GM21528 (cell line): ENCODE measurements at regions not wholly inside any gene's neighbourhood (a gene's known extent, or its start where the extent isn't known, plus 50 kb on each side); places are given as distances from the start of the nearest gene placed in this dataset.

Source experiments
- ATAC-seq: cut with Tn5 transposase; IDR thresholded peaks from one replicate; pipeline ENCODE4 v1.9.1; 2021; ENCODE audit warnings: mild to moderate bottlenecking, moderate library complexity; ENCODE audit not compliant: unreplicated experiment, low FRiP score

- no peak for ATAC-seq
Observed at GRCh38 chr13:108006619-108007018, 208.7 kb downstream of the LIG4 start.

- no peak for ATAC-seq
Observed at GRCh38 chr13:108005231-108005630, 210.1 kb downstream of the LIG4 start.

GRCh38 chr13:108003626-108004025 is 211.7 kb downstream of the LIG4 start:
- no peak for ATAC-seq

- ATAC-seq = no peak
Observed at GRCh38 chr13:108000998-108001397, 214.3 kb downstream of the LIG4 start.

- ATAC-seq = no peak
Observed at GRCh38 chr13:107999751-108000150, 215.6 kb downstream of the LIG4 start.

GRCh38 chr13:107994137-107994536 is 221.2 kb downstream of the LIG4 start:
- no peak for ATAC-seq

GRCh38 chr13:107993239-107993949 is 221.9 kb downstream of the LIG4 start:
- ATAC-seq = no peak

- no peak for ATAC-seq
Observed at GRCh38 chr13:107992542-107992941, 222.8 kb downstream of the LIG4 start.

- ATAC-seq = no peak
Observed at GRCh38 chr13:107977071-107977574, 238.2 kb downstream of the LIG4 start.

- no peak for ATAC-seq
Observed at GRCh38 chr13:107976628-107977027, 238.7 kb downstream of the LIG4 start.

- ATAC-seq = no peak
Observed at GRCh38 chr13:107974409-107974808, 240.9 kb downstream of the LIG4 start.

- ATAC-seq = no peak
Observed at GRCh38 chr13:107969546-107969945, 245.8 kb downstream of the LIG4 start.

- ATAC-seq = no peak
Observed at GRCh38 chr13:107968470-107968869, 246.9 kb downstream of the LIG4 start.

- ATAC-seq = no peak
Observed at GRCh38 chr13:107964395-107964794, 250.9 kb downstream of the LIG4 start.

GRCh38 chr13:107961849-107962608 is 253.3 kb downstream of the LIG4 start:
- ATAC-seq = no peak

- ATAC-seq = no peak
Observed at GRCh38 chr13:107960301-107960700, 255.0 kb downstream of the LIG4 start.

GRCh38 chr13:107956889-107957288 is 258.4 kb downstream of the LIG4 start:
- ATAC-seq = no peak

- ATAC-seq = no peak
Observed at GRCh38 chr13:107942030-107942617, 273.2 kb downstream of the LIG4 start.

- no peak for ATAC-seq
Observed at GRCh38 chr13:107941345-107942029, 273.8 kb downstream of the LIG4 start.

GRCh38 chr13:107937848-107938247 is 277.5 kb downstream of the LIG4 start:
- ATAC-seq = no peak

GRCh38 chr13:107931056-107931455 is 284.3 kb downstream of the LIG4 start:
- no peak for ATAC-seq
